AG04449 (cell line): ENCODE measurements at regions not wholly inside any gene's neighbourhood (a gene's known extent, or its start where the extent isn't known, plus 50 kb on each side); places are given as distances from the start of the nearest gene placed in this dataset.
"Not testable (repeated sequence)": the region's sequence is repeated elsewhere in the genome, so short reads cannot be mapped to it uniquely, and the experiment has no call there.

Experiments used
- CTCF ChIA-PET: fragments of 350-600 bp; formaldehyde crosslinking; extraction: SDS; loops from one replicate; lab custom pipeline; 2021; ENCODE audit warnings: antibody characterized with exemption; lab: Yijun Ruan, JAX
- POLR2A ChIA-PET: fragments of 400-600, 350-600 bp; formaldehyde crosslinking; extraction: SDS; loops from one replicate; lab custom pipeline; 2020; ENCODE audit warnings: antibody characterized with exemption, inconsistent platforms; lab: Yijun Ruan, JAX
- DNase-seq: peaks from one replicate; pipeline ENCODE4 v3.0.0-alpha.2; 2010; ENCODE audit warnings: low read depth, low spot score
- H3K4me3 ChIP-seq: 2 replicates; pipeline ENCODE4 v1.5.1; 2011; ENCODE audit warnings: low read depth, mild to moderate bottlenecking, control low read depth, low read length
- CTCF ChIP-seq: IDR thresholded peaks from one replicate; pipeline ENCODE4 v1.5.1; 2011; ENCODE audit warnings: mild to moderate bottlenecking, moderate library complexity, low read length, control low read depth, inconsistent platforms; ENCODE audit not compliant: insufficient read depth; ENCODE audit errors: missing control alignments

GRCh38 chrX:84267432-84267831, 79.4 kb upstream of the RPS6KA6 start:
- H3K4me3 ChIP-seq, DNase-seq, POLR2A ChIA-PET, CTCF ChIA-PET: not testable (repeated sequence)

- DNase-seq = no peak
- no peak overlapping the region for H3K4me3 ChIP-seq
- no peak for TF ChIP-seq CTCF
- ChIA-PET POLR2A (no interaction called here), CTCF (no interaction called here)
Observed at GRCh38 chrX:84259868-84260267, 71.9 kb upstream of the RPS6KA6 start.

GRCh38 chrX:84258708-84259107, 70.7 kb upstream of the RPS6KA6 start:
- ChIA-PET POLR2A (no interaction called here), CTCF (no interaction called here)
- DNase-seq = no peak
- H3K4me3 ChIP-seq = no peak overlapping the region
- TF ChIP-seq CTCF = no peak

GRCh38 chrX:84248226-84248625, 60.2 kb upstream of the RPS6KA6 start:
- H3K4me3 ChIP-seq = no peak overlapping the region
- no peak for TF ChIP-seq CTCF
- ChIA-PET POLR2A (no interaction called here), CTCF (no interaction called here)
- DNase-seq = peak; percentile 2

GRCh38 chrX:84240848-84241565, 53.0 kb upstream of the RPS6KA6 start:
- POLR2A ChIA-PET = no interaction called here
- H3K4me3 ChIP-seq = no peak overlapping the region
- DNase-seq = no peak
- TF ChIP-seq CTCF = no peak
- CTCF ChIA-PET = no interaction called here
